Esophagus muscularis mucosa (tissue), 4 donors: ENCODE measurements at regions not wholly inside any gene's neighbourhood (a gene's known extent, or its start where the extent isn't known, plus 50 kb on each side); places are given as distances from the start of the nearest gene placed in this dataset.

Experiments
- EP300 ChIP-seq: sonication (generic); formaldehyde crosslinking; IDR thresholded peaks from one replicate; pipeline ENCODE4 v1.6.1; 2017; ENCODE audit warnings: antibody characterized with exemption
- POLR2A ChIP-seq: fragments of 450-650 bp; IDR thresholded peaks from one replicate; pipeline ENCODE4 v1.6.1; 2017; ENCODE audit warnings: antibody characterized with exemption, moderate library complexity, mild to moderate bottlenecking, low read depth
- POLR2AphosphoS5 ChIP-seq, 2 donors: sonication (generic); formaldehyde crosslinking; IDR thresholded peaks; one replicate each; pipeline ENCODE4 v1.6.1; 2017; ENCODE audit warnings: antibody characterized with exemption in 2 of 2
- TF ChIP-seq, protein P1 (sequence below), 3 experiments: fragments of 200-600 bp in 2 of 3; fragments of 450-650 bp in 1 of 3; sonication (generic) in 2 of 3; IDR thresholded peaks; one replicate each; pipeline ENCODE4 v1.5.1; 2017 to 2019; ENCODE audit warnings: antibody characterized with exemption in 3 of 3, mild to moderate bottlenecking in 2 of 3, moderate library complexity in 1 of 3

DNA sequence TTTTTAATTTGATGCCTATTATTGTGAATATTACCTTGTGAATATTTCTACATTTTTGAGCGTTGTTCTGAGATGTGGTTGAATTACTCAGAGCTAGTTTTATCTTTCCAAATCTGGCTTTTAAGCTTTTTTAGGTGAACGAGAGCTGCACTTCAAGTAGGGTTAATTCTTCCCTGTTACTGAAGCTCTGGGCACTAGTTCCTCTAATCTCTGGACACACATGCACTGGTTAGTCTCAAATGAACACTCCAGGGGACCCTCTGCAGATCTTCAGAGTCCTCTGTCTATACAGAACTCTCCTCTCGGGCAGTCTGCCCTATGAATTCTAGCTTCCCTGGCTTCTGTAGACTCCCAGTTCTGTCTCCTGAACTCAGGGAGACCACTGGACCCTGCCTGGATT is 237.5 kb upstream of the TBC1D5 start:
- TF ChIP-seq, protein P1, sequence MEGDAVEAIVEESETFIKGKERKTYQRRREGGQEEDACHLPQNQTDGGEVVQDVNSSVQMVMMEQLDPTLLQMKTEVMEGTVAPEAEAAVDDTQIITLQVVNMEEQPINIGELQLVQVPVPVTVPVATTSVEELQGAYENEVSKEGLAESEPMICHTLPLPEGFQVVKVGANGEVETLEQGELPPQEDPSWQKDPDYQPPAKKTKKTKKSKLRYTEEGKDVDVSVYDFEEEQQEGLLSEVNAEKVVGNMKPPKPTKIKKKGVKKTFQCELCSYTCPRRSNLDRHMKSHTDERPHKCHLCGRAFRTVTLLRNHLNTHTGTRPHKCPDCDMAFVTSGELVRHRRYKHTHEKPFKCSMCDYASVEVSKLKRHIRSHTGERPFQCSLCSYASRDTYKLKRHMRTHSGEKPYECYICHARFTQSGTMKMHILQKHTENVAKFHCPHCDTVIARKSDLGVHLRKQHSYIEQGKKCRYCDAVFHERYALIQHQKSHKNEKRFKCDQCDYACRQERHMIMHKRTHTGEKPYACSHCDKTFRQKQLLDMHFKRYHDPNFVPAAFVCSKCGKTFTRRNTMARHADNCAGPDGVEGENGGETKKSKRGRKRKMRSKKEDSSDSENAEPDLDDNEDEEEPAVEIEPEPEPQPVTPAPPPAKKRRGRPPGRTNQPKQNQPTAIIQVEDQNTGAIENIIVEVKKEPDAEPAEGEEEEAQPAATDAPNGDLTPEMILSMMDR (IDR thresholded peaks at IDR 0.05) = no peak
- TF ChIP-seq POLR2A = no peak
- TF ChIP-seq POLR2AphosphoS5 (IDR thresholded peaks at IDR 0.05) = no peak
- TF ChIP-seq EP300 = no peak
